HG03103 (cell line): ENCODE measurements at regions not wholly inside any gene's neighbourhood (a gene's known extent, or its start where the extent isn't known, plus 50 kb on each side); places are given as distances from the start of the nearest gene placed in this dataset.
"Not testable (repeated sequence)": the region's sequence is repeated elsewhere in the genome, so short reads cannot be mapped to it uniquely, and the experiment has no call there.

Source experiments
- ATAC-seq: cut with Tn5 transposase; IDR thresholded peaks from one replicate; pipeline ENCODE4 v1.9.1; 2021; ENCODE audit warnings: low read depth; ENCODE audit not compliant: unreplicated experiment

- no peak for ATAC-seq
Observed at GRCh38 chr5:104080646-104081175, 518.1 kb upstream of the NUDT12 start.

DNA sequence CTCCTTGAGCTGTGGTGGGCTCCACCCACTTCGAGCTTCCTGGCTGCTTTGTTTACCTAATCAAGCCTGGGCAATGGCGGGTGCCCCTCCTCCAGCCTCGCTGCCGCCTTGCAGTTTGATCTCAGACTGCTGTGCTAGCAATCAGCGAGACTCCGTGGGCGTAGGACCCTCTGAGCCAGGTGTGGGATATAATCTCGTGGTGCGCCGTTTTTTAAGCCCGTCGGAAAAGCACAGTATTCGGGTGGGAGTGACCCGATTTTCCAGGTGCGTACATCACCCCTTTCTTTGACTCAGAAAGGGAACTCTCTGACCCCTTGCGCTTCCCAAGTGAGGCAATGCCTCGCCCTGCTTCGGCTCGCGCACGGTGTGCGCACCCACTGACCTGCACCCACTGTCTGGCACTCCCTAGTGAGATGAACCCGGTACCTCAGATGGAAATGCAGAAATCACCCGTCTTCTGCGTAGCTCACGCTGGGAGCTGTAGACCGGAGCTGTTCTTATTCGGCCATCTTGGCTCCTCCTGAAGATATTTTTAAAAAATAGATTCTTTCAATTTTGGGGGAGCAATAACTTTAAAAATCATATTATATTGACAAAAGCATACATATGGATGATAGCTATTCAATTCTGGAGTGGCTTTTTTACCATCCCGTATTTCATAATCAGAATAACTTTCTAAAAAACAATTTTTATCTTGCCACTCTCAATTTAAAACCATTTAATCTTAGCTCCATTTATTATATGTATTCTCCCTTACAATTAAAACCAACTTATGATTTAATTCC is 517.5 kb upstream of the NUDT12 start:
- not testable (repeated sequence) for ATAC-seq

DNA sequence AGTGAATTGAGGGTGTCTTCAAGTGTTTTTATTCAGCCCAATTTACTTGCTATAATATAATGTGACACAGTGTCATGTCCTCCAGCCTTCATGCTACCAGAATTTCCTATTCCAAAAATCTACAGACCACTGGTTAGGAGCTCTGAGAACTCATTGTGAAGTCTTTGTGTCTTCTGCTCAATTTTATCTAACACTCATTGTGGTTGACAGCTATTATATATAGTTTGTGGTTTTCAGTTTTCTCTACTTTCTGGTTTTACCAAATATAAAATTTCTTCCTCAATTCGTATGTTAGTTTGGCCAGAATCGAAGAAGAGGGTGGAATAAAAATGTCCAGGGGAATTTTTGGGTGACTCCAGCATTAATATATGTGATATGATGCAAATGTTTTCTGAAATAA is 509.3 kb upstream of the NUDT12 start:
- no peak for ATAC-seq

DNA sequence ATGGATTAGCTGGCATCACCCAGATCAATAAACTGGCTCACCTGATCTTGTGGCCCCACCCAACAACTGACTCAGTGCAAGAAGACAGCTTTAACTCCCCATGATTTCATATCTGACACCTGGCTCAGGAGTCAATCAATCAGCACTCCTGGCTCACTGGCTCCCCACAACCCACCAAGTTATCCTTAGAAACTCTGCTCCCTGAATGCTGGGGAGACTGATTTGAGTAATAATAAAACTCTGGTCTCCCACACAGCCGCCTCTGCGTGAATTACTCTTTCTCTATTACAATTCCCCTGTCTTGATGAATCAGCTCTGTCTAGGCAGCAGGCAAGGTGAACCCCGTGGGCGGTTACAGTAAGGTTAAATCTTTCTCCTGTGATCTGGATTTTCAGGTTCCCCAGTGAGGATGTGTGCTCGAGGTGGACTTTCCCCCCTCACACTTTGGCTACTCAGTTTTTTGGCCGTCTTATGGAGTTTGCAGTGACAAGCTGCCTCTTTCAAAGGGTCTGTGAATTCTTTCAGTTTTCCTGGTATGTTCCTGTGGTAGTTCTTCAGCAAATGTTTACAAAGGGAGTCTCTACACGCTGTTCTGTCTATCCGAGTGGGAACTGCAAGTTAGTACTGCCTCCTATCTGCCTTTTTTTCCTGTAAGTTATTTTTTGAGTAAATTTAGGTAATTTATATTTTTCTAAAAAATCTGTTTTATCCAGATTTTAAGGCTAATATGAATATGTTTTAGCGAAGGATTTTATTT is 500.2 kb upstream of the NUDT12 start:
- ATAC-seq, result no peak

- ATAC-seq, result no peak
Observed at GRCh38 chr5:104061707-104062106, 499.1 kb upstream of the NUDT12 start.

DNA sequence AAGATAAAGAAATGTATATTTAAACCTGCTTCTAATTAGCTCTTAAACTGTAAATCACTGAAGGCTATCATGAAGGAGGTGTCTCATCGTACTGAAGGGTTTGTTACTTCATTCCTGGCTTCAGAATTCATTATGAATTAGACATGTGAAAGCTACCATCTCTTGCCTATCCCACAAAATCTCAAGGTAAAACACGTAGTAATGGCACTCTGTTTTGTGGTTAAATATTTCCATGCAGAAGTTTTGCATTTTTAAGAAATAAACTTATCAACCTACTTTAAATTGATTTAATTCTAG is 490.7 kb upstream of the NUDT12 start:
- no peak for ATAC-seq

DNA sequence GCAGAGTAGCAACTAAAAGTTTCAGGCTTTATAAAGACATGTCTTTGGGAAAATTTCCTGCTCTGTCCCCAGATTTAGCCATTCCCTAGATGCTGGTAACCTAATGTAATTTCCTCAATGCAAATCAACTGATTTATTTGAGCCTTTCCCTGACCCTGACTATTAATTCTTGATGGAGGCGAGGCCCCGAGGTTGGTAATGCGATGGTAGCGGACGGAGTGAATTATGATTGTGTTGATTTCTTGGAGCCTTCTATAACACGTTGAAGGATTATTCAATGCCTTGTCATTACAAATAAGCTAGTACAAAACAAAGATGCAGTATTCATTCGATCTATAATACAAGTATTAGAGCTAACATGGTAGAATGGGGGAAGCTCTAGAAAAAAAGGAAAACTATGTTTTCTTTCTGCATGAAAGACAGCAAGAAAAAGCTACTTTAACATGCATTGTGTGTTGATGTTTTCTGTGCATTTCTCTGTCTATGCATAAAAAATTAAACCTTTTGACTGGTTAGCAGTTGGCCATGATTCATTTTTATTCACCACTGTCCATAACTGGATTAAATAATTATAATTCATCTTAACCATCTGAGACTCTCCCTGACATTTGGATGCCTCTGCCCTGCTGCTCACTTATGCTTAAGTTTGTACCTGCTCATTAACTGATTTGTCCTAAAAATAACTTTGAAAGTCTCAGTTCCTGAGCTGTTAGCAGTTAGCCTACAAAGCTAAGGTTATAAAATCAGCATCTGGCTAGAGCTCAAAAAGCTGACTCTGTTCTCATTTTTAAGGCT is 490.2 kb upstream of the NUDT12 start:
- ATAC-seq, result no peak

DNA sequence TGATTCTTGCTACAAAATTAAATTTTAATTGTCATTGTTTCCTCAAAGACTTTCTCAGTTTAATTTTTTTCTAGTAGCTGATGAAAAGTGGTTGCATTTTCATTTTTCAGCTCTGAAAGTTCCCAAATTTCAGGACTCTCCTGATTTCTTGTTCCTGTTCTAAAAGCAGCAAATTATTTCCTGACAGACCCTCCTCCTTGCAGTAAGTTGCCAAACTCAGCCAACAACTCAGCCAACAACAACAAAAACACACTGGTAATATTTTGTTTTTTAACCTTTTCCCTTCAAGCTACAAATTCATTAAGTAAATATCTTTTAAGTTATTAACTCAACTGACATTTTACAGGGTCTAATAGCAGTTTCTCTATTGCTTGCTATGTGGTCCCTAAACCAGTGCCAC is 487.8 kb upstream of the NUDT12 start:
- no peak for ATAC-seq

DNA sequence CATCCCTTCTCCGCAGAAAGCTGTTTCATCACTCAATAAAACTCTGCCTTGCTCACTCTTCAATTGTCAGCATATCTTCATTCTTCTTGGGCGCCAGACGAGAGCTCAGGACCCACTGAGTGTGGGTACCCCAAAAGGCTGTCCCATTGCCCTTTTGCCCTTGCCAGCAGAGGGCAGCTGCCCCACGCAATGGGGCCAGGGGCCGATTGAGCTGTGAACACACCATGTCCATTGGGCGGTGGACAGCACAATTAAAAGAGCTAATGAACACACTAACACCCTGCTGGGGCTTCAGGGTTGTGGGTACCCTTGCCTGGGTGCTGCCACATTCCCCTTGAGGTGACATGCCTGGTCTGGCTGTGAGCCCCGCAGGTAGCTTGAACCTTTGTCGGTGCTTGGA is 487.2 kb upstream of the NUDT12 start:
- no peak for ATAC-seq

- ATAC-seq, result no peak
Observed at GRCh38 chr5:104048231-104048630, 485.6 kb upstream of the NUDT12 start.

- no peak for ATAC-seq
Observed at GRCh38 chr5:104045987-104046386, 483.4 kb upstream of the NUDT12 start.

- not testable (repeated sequence) for ATAC-seq
Observed at GRCh38 chr5:104039871-104040270, 477.3 kb upstream of the NUDT12 start.

DNA sequence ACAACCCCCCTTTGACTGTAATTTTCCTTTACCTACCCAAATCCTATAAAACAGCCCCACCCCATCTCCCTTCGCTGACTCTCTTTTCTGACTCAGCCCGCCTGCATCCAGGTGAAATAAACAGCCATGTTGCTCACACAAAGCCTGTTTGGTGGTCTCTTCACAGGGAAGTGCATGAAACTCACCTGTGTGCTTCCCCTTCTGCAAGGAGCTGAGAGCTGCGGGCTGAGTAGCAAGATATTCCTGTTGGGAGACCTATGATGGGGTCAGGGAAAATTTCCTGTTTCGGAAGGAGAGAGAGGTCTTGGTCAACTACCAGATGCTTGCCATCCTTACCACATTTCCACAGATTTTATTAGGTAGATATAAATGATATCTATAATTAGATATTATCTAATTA is 474.5 kb upstream of the NUDT12 start:
- ATAC-seq, result not testable (repeated sequence)

- not testable (repeated sequence) for ATAC-seq
Observed at GRCh38 chr5:104033186-104033585, 470.6 kb upstream of the NUDT12 start.

DNA sequence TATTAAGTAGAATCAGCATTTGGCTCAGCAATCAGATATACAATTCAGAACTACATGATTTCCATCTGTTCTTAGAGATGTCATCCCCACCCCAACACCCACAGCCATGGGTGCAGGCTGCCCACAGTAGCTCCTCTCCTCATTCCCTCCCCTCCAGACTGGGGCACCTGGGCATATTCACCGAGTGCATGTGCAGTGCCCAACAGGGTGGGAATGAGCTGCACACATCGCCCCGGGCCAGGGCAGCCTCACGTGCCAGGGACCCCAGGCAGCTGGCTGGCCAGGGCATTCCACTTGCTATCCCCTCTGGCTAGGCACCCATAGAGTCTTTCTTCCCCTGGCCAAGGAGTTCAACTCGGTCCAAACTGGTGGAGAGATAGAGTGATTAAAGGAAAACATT is 461.9 kb upstream of the NUDT12 start:
- no peak for ATAC-seq

DNA sequence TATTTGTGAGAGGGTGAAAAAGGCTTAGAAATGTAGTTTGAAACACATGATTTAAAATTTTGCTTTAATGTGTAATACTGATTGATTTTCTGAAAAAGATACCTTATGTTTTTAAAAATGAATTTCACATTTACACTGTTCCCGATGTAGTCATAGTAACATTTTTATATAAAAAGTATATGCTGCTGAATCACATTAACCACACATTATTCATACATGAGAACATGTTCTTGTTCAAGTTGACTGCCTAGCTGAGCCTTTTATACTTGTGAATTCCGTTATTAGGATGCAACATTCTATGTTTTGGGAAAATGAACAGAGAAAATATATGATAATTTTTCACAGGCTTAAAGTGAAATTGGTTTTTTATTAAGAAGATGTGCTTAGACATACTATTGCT is 461.1 kb upstream of the NUDT12 start:
- no peak for ATAC-seq

- no peak for ATAC-seq
Observed at GRCh38 chr5:104019956-104020355, 457.4 kb upstream of the NUDT12 start.

GRCh38 chr5:104018299-104018698 is 455.7 kb upstream of the NUDT12 start:
- ATAC-seq, result no peak

- ATAC-seq, result no peak
Observed at GRCh38 chr5:104016646-104017045, 454.1 kb upstream of the NUDT12 start.

DNA sequence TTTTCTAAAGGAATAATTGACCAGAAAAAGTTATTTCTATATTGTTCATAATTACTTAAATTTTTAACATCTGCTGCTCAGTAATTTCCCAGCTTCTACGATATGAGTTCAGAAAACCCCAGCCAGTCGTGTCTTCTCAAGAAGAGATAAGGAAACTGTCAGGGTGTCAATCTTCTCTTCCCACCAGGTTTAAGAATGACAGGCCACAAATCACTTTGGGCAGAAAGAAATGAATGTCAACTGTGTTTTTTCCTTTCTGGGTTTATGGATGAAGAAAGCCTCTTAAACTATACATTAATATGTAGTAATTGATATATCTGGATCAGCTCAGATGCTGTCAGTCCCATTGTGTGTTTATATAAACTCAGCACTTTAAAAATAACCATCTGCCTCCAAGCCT is 453.2 kb upstream of the NUDT12 start:
- no peak for ATAC-seq

- ATAC-seq, result not testable (repeated sequence)
Observed at GRCh38 chr5:104002783-104003182, 440.2 kb upstream of the NUDT12 start.
